Tibial artery (tissue), 4 donors: ENCODE measurements at regions not wholly inside any gene's neighbourhood (a gene's known extent, or its start where the extent isn't known, plus 50 kb on each side); places are given as distances from the start of the nearest gene placed in this dataset.

ENCODE experiments used
- DNase-seq, 2 donors: peaks; one replicate each; pipeline ENCODE4 v3.0.0-alpha.2; 2019
- H3K27ac ChIP-seq, 2 donors: fragments of 200-600 bp; sonication (generic) in 1 of 2; 1 replicate in 1 of 2; 2 replicates in 1 of 2; pipeline ENCODE4 v1.5.1; 2018 to 2019; ENCODE audit warnings: mild to moderate bottlenecking in 1 of 2
- H3K27me3 ChIP-seq, 2 donors: fragments of 200-600 bp; sonication (generic) in 1 of 2; one replicate each; pipeline versions ENCODE4 v1.5.1 to v1.6.0; 2016 to 2019
- H3K36me3 ChIP-seq, 3 donors: fragments of 200-600 bp; sonication (generic) in 2 of 3; one replicate each; pipeline ENCODE4 v1.5.1; 2016 to 2019; ENCODE audit warnings: mild to moderate bottlenecking in 2 of 3
- H3K4me1 ChIP-seq, 4 donors: fragments of 200-600 bp; sonication (generic) in 2 of 4; 1 replicate in 3 of 4; 2 replicates in 1 of 4; pipeline ENCODE4 v1.5.1; 2016 to 2019
- H3K4me3 ChIP-seq, 2 donors: fragments of 200-600 bp; sonication (generic) in 1 of 2; 1 replicate in 1 of 2; 2 replicates in 1 of 2; pipeline ENCODE4 v1.5.1; 2018 to 2019; ENCODE audit warnings: mild to moderate bottlenecking in 2 of 2
- H3K9me3 ChIP-seq, 3 donors: fragments of 200-600 bp; sonication (generic) in 1 of 3; one replicate each; pipeline ENCODE4 v1.5.1; 2016 to 2019
- intact Hi-C: fragments of 100-400 bp; cut with DNase I; formaldehyde crosslinking; loops from one replicate; pipeline ENCODE4 v1.15.0; 2023; ENCODE audit warnings: low total_unique reads
- TF ChIP-seq, protein P1 (sequence below), 2 experiments: fragments of 200-600 bp in 1 of 2; fragments of 450-650 bp in 1 of 2; IDR thresholded peaks; one replicate each; pipeline ENCODE4 v1.5.1; 2017 to 2019; ENCODE audit warnings: antibody characterized with exemption in 2 of 2, mild to moderate bottlenecking in 1 of 2, moderate library complexity in 1 of 2

- Histone ChIP-seq H3K4me3 (no peak overlapping the region), H3K27ac (no peak overlapping the region), H3K4me1 (no peaks in the 10 kb centered on the region), H3K9me3 (peaks cover 0 to 11% (median 8%) of the 10 kb centered on the region in 3 donors), H3K36me3 (no peaks in the 10 kb centered on the region), H3K27me3 (peaks cover 0 to 7% of the 10 kb centered on the region in 2 donors)
- TF ChIP-seq, protein P1, sequence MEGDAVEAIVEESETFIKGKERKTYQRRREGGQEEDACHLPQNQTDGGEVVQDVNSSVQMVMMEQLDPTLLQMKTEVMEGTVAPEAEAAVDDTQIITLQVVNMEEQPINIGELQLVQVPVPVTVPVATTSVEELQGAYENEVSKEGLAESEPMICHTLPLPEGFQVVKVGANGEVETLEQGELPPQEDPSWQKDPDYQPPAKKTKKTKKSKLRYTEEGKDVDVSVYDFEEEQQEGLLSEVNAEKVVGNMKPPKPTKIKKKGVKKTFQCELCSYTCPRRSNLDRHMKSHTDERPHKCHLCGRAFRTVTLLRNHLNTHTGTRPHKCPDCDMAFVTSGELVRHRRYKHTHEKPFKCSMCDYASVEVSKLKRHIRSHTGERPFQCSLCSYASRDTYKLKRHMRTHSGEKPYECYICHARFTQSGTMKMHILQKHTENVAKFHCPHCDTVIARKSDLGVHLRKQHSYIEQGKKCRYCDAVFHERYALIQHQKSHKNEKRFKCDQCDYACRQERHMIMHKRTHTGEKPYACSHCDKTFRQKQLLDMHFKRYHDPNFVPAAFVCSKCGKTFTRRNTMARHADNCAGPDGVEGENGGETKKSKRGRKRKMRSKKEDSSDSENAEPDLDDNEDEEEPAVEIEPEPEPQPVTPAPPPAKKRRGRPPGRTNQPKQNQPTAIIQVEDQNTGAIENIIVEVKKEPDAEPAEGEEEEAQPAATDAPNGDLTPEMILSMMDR (IDR thresholded peaks at IDR 0.05): no peak
- intact Hi-C loops: no loop called here
- DNase-seq: no peak
Observed at GRCh38 chr19:56947206-56947605, 106.7 kb upstream of the PEG3 start.

DNA sequence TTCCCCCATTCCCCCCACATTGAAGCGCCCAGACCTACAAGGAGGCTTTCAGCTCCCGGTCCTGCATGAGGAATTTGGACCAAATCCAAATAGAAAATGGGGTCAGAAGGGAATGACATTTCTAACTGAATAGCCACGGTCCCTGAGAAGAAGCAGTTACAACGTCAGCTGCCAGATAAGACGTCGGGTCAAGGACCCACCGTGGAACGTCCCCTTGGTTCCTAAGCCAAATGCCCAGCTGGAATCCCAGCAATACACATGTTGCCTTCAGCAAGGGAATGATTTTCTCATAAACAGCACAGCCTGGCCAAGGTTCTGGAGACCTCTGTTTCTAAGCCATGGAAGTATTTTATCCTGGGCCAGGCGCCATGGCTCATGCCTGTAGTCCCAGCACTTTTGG, 109.1 kb upstream of the PEG3 start:
- intact Hi-C loops: no loop called here
- Histone ChIP-seq H3K4me1 (no peaks in the 10 kb centered on the region), H3K36me3 (no peaks in the 10 kb centered on the region), H3K27me3 (no peaks in the 10 kb centered on the region), H3K9me3 (peaks cover 0 to 12% (median 4%) of the 10 kb centered on the region in 3 donors), H3K27ac (no peak overlapping the region), H3K4me3 (no peak overlapping the region)
- no peak for DNase-seq
- TF ChIP-seq, protein P1 (IDR thresholded peaks at IDR 0.05): no peak

DNA sequence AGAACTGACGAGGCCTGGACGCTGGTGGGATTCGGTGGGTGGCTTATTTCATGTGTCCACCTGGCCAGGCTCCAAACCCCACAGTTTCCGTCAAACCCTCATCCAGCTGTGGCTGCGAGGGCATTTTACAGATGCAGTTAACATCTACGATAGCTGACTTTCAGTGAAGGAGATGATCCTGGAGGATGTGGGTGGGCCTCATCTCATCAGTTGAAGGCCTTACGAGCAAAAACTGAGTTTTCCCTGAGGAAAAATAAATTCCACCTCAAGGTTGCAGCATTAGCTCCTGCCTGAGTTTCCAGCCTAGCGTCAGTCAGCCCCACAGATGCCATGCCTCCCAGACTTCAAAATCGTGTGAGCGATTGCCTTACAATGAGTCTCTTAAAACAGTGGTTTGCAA, 111.1 kb upstream of the PEG3 start:
- Histone ChIP-seq H3K4me1 (no peaks in the 10 kb centered on the region), H3K27ac (no peak overlapping the region), H3K27me3 (no peaks in the 10 kb centered on the region), H3K36me3 (no peaks in the 10 kb centered on the region), H3K4me3 (no peak overlapping the region), H3K9me3 (peaks cover 0 to 12% (median 4%) of the 10 kb centered on the region in 3 donors)
- DNase-seq: no peak
- TF ChIP-seq, protein P1 (IDR thresholded peaks at IDR 0.05): no peak
- intact Hi-C loops: no loop called here

- no peak overlapping the region for H3K27ac ChIP-seq
- TF ChIP-seq, protein P1 (IDR thresholded peaks at IDR 0.05): no peak
- H3K27me3 ChIP-seq: no peaks in the 10 kb centered on the region
- no peaks in the 10 kb centered on the region for H3K4me1 ChIP-seq
- H3K9me3 ChIP-seq: peaks cover 0 to 12% (median 4%) of the 10 kb centered on the region in 3 donors
- H3K36me3 ChIP-seq: no peaks in the 10 kb centered on the region
- H3K4me3 ChIP-seq: no peak overlapping the region
- intact Hi-C loops: no loop called here
- DNase-seq: no peak
Observed at GRCh38 chr19:56953470-56953869, 112.9 kb upstream of the PEG3 start.

GRCh38 chr19:56955637-56956216, 115.2 kb upstream of the PEG3 start:
- intact Hi-C loops: no loop called here
- no peaks in the 10 kb centered on the region for H3K4me1 ChIP-seq

More at GRCh38 chr19:56955637-56956216, 115.2 kb upstream of the PEG3 start:
- Histone ChIP-seq H3K27me3 (no peaks in the 10 kb centered on the region), H3K9me3 (peaks cover 0 to 12% (median 4%) of the 10 kb centered on the region in 3 donors), H3K27ac (no peak overlapping the region), H3K4me3 (no peak overlapping the region), H3K36me3 (no peaks in the 10 kb centered on the region)
- no peak for DNase-seq
- TF ChIP-seq, protein P1 (IDR thresholded peaks at IDR 0.05): no peak
